SU-DHL-6 (cell line): ENCODE measurements at regions not wholly inside any gene's neighbourhood (a gene's known extent, or its start where the extent isn't known, plus 50 kb on each side); places are given as distances from the start of the nearest gene placed in this dataset.

ENCODE experiments used
- CTCF ChIP-seq: fragments of 200-600 bp; sonication (generic); IDR thresholded peaks from one replicate; pipeline ENCODE4 v1.5.1; 2017; ENCODE audit warnings: antibody characterized with exemption, mild to moderate bottlenecking, low read length, moderate library complexity; ENCODE audit not compliant: insufficient read depth, poor library complexity, severe bottlenecking
- EZH2phosphoT487 ChIP-seq: fragments of 200-600 bp; sonication (generic), shearing (Covaris generic); conservative IDR thresholded peaks from 2 replicates; pipeline ENCODE4 v1.6.1; 2018; ENCODE audit warnings: mild to moderate bottlenecking, antibody characterized with exemption, low read length, moderate library complexity, mixed read lengths

DNA sequence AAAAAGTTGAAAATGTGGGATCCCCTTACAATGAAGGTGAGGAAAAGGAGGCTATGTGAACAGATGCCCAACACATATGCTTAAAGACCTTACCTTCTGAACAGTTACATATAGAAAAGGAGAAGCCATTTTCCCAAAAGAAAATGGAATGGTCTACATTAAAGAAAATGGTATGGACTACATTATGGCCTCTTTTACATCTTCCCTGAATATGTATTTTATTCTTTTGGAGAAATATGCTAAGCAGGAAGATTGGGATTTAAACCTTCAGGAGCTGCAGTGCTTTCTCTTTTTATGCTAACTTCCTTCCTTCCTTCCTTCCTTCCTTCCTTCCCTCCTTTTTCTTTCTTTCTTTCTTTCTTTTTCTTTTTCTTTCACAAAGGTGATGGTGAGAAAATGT is 155.4 kb downstream of the SEC23IP start:
- no peak for TF ChIP-seq CTCF
- no peak for TF ChIP-seq EZH2phosphoT487
